HEK293 (cell line): ENCODE measurements at regions not wholly inside any gene's neighbourhood (a gene's known extent, or its start where the extent isn't known, plus 50 kb on each side); places are given as distances from the start of the nearest gene placed in this dataset.
A peak's percentile ranks its signal among the peaks of the same experiment; 100 is the strongest.

ENCODE experiments used
- CTCF ChIA-PET: fragments of 350-600 bp; formaldehyde crosslinking; extraction: SDS; loops from one replicate; lab custom pipeline; 2021; ENCODE audit warnings: antibody characterized with exemption; lab: Yijun Ruan, JAX
- POLR2A ChIA-PET: fragments of 300-600 bp; formaldehyde crosslinking; extraction: SDS; loops from one replicate; lab custom pipeline; 2020; ENCODE audit warnings: antibody characterized with exemption, inconsistent platforms; lab: Yijun Ruan, JAX
- H3K27ac ChIP-seq: fragments of 200-500 bp; sonication (Bioruptor generic); 2 replicates; pipeline ENCODE4 v1.5.1; 2014; ENCODE audit warnings: low read depth, low read length, control low read depth, inconsistent platforms; ENCODE audit errors: extremely low read depth
- H3K36me3 ChIP-seq, 2 experiments: fragments of 200-500 bp in 1 of 2; sonication (Bioruptor generic) in 1 of 2; 1 replicate in 1 of 2; 2 replicates in 1 of 2; pipeline ENCODE4 v1.5.1; 2014 to 2017; ENCODE audit warnings: inconsistent platforms in 2 of 2, low read length in 2 of 2; ENCODE audit not compliant: control insufficient read depth in 2 of 2, insufficient read depth in 1 of 2
- H3K4me1 ChIP-seq: fragments of 200-500 bp; sonication (Bioruptor generic); 2 replicates; pipeline ENCODE4 v1.5.1; 2014; ENCODE audit warnings: mild to moderate bottlenecking, low read length, inconsistent platforms; ENCODE audit not compliant: control insufficient read depth, insufficient read depth
- H3K4me3 ChIP-seq: 2 replicates; pipeline ENCODE4 v1.5.1; 2011; ENCODE audit warnings: low read depth, mild to moderate bottlenecking, control low read depth, low read length, moderate library complexity
- H3K9me3 ChIP-seq: fragments of 200-500 bp; sonication (Bioruptor generic); 2 replicates; pipeline ENCODE4 v1.5.1; 2014; ENCODE audit warnings: low read depth, low read length, inconsistent platforms; ENCODE audit not compliant: control insufficient read depth, insufficient read depth
- HOXD13 ChIP-seq: sonication (generic); formaldehyde crosslinking; IDR thresholded peaks from 2 replicates; pipeline ENCODE4 v1.8.0; 2022; ENCODE audit warnings: missing genetic modification reagents, borderline replicate concordance
- KLF16 ChIP-seq: fragments of 450-650 bp; formaldehyde crosslinking; IDR thresholded peaks from 2 replicates; pipeline ENCODE4 v1.5.1; 2017; ENCODE audit warnings: missing biosample characterization, missing genetic modification characterization
- MZF1 ChIP-seq: fragments of 450-650 bp; formaldehyde crosslinking; IDR thresholded peaks from 2 replicates; pipeline ENCODE4 v1.5.1; 2017; ENCODE audit warnings: missing biosample characterization, missing genetic modification characterization, borderline replicate concordance
- PRDM1 ChIP-seq: fragments of 450-650 bp; formaldehyde crosslinking; IDR thresholded peaks from 2 replicates; pipeline ENCODE4; 2016; ENCODE audit warnings: missing biosample characterization, missing genetic modification characterization
- SCRT2 ChIP-seq: fragments of 450-650 bp; formaldehyde crosslinking; IDR thresholded peaks from 2 replicates; pipeline ENCODE4 v1.5.1; 2016; ENCODE audit warnings: missing biosample characterization, missing genetic modification characterization
- TRIM28 ChIP-seq: IDR thresholded peaks from 2 replicates; pipeline ENCODE4 v1.6.1; 2011; ENCODE audit warnings: low read length, control low read depth, borderline replicate concordance
- ZNF223 ChIP-seq: fragments of 450-650 bp; formaldehyde crosslinking; IDR thresholded peaks from 2 replicates; pipeline ENCODE4 v1.5.1; 2016; ENCODE audit warnings: missing biosample characterization, missing genetic modification characterization
- ZNF24 ChIP-seq: fragments of 450-650 bp; formaldehyde crosslinking; IDR thresholded peaks from 2 replicates; pipeline ENCODE4 v1.5.1; 2016; ENCODE audit warnings: missing biosample characterization, missing genetic modification characterization
- ZNF350 ChIP-seq: fragments of 450-650 bp; formaldehyde crosslinking; IDR thresholded peaks from 2 replicates; pipeline ENCODE4 v1.5.0; 2017; ENCODE audit warnings: missing biosample characterization, mild to moderate bottlenecking, missing genetic modification characterization
- ZNF366 ChIP-seq: fragments of 450-650 bp; formaldehyde crosslinking; conservative IDR thresholded peaks from 2 replicates; pipeline ENCODE4 v1.5.1; 2016; ENCODE audit warnings: missing biosample characterization, missing genetic modification characterization
- ZNF394 ChIP-seq: fragments of 450-650 bp; formaldehyde crosslinking; IDR thresholded peaks from 2 replicates; pipeline ENCODE4 v1.5.1; 2016; ENCODE audit warnings: missing biosample characterization, missing genetic modification characterization, mild to moderate bottlenecking, moderate library complexity, borderline replicate concordance
- ZNF843 ChIP-seq: fragments of 450-650 bp; formaldehyde crosslinking; IDR thresholded peaks from 2 replicates; pipeline ENCODE4 v1.5.1; 2016; ENCODE audit warnings: missing biosample characterization, missing genetic modification characterization
- TF ChIP-seq, protein P1 (sequence below): fragments of 450-650 bp; formaldehyde crosslinking; conservative IDR thresholded peaks from 2 replicates; pipeline ENCODE4 v1.5.1; 2016; ENCODE audit warnings: low read depth, missing biosample characterization, missing genetic modification characterization
- TF ChIP-seq, protein P2 (sequence below): fragments of 450-650 bp; formaldehyde crosslinking; IDR thresholded peaks from 2 replicates; pipeline ENCODE4 v1.5.1; 2016; ENCODE audit warnings: missing biosample characterization, missing genetic modification characterization
- TF ChIP-seq, protein P3 (sequence below): fragments of 450-650 bp; formaldehyde crosslinking; IDR thresholded peaks from 2 replicates; pipeline ENCODE4; 2016; ENCODE audit warnings: missing biosample characterization, missing genetic modification characterization
- TF ChIP-seq, protein P4 (sequence below): fragments of 450-650 bp; formaldehyde crosslinking; IDR thresholded peaks from 2 replicates; pipeline ENCODE4 v1.5.1; 2016; ENCODE audit warnings: missing biosample characterization, missing genetic modification characterization
- TF ChIP-seq, protein P5 (sequence below): fragments of 450-650 bp; formaldehyde crosslinking; IDR thresholded peaks from 2 replicates; pipeline ENCODE4 v1.5.1; 2016; ENCODE audit warnings: missing biosample characterization, missing genetic modification characterization

DNA sequence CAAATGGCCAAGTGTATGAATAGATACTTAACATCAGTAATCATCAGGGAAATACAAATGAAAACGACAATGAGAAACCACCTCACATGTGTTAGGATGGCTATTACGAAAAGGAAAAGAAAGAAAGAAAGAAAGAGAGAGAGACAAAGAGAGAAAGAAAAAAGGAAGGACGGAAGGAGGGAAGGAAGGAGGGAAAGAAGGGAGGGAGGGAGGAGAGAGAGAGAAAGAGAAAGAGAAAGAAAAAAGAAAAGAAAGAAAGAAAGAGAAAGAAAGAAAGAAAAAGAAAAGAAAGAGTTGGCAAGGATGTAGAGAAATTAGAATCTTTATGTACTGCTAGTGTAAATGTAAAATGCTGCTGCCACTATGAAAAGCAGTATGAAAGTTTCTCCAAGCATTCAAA lies 90.7 kb upstream of the DPT start:
- POLR2A ChIA-PET: no interaction called here

DNA sequence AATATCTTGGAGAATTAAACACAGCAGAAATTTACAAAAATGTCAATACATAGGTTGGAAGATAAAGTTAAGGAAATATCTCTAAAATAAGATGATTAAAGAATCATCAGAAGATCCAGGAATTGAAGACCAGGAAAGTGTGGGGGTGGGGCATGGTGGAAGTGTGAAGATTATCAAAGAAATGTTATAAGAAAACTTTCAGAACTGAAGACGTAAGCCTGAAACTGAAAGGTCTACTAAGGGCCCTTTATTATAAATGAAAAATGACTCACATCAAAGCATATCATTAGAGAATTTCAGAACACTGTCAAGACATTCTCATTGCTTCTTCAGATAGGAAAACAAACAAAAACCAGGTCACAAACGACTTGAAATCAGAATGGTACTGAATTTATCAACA lies 92.4 kb upstream of the DPT start:
- H3K27ac ChIP-seq: no peak overlapping the region
- no peaks in the 10 kb centered on the region for H3K4me1 ChIP-seq
- no peaks in the 10 kb centered on the region for H3K36me3 ChIP-seq
- ChIA-PET POLR2A (no interaction called here), CTCF (no interaction called here)
- TF ChIP-seq, protein P1, sequence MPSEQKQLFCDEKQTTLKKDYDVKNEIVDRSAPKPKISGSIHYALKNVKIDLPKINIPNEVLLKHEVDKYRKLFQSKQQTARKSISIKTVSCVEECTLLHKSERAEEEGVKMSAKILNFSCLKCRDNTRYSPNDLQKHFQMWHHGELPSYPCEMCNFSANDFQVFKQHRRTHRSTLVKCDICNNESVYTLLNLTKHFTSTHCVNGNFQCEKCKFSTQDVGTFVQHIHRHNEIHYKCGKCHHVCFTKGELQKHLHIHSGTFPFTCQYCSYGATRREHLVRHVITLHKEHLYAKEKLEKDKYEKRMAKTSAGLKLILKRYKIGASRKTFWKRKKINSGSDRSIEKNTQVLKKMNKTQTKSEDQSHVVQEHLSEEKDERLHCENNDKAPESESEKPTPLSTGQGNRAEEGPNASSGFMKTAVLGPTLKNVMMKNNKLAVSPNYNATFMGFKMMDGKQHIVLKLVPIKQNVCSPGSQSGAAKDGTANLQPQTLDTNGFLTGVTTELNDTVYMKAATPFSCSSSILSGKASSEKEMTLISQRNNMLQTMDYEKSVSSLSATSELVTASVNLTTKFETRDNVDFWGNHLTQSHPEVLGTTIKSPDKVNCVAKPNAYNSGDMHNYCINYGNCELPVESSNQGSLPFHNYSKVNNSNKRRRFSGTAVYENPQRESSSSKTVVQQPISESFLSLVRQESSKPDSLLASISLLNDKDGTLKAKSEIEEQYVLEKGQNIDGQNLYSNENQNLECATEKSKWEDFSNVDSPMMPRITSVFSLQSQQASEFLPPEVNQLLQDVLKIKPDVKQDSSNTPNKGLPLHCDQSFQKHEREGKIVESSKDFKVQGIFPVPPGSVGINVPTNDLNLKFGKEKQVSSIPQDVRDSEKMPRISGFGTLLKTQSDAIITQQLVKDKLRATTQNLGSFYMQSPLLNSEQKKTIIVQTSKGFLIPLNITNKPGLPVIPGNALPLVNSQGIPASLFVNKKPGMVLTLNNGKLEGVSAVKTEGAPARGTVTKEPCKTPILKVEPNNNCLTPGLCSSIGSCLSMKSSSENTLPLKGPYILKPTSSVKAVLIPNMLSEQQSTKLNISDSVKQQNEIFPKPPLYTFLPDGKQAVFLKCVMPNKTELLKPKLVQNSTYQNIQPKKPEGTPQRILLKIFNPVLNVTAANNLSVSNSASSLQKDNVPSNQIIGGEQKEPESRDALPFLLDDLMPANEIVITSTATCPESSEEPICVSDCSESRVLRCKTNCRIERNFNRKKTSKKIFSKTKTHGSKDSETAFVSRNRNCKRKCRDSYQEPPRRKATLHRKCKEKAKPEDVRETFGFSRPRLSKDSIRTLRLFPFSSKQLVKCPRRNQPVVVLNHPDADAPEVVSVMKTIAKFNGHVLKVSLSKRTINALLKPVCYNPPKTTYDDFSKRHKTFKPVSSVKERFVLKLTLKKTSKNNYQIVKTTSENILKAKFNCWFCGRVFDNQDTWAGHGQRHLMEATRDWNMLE (tag by site-specific recombination): no peak
- TF ChIP-seq SCRT2 (tag by site-specific recombination): no peak
- TF ChIP-seq TRIM28: no peak
- no peak for TF ChIP-seq ZNF394 (tag by site-specific recombination)
- TF ChIP-seq, protein P2, sequence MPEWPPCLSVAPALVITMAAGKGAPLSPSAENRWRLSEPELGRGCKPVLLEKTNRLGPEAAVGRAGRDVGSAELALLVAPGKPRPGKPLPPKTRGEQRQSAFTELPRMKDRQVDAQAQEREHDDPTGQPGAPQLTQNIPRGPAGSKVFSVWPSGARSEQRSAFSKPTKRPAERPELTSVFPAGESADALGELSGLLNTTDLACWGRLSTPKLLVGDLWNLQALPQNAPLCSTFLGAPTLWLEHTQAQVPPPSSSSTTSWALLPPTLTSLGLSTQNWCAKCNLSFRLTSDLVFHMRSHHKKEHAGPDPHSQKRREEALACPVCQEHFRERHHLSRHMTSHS (tag by site-specific recombination): no peak
- no peak for TF ChIP-seq ZNF24
- TF ChIP-seq, protein P3, sequence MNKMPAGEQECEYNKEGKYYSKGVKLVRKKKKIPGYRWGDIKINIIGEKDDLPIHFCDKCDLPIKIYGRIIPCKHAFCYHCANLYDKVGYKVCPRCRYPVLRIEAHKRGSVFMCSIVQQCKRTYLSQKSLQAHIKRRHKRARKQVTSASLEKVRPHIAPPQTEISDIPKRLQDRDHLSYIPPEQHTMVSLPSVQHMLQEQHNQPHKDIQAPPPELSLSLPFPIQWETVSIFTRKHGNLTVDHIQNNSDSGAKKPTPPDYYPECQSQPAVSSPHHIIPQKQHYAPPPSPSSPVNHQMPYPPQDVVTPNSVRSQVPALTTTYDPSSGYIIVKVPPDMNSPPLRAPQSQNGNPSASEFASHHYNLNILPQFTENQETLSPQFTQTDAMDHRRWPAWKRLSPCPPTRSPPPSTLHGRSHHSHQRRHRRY (tag by site-specific recombination): no peak
- H3K4me3 ChIP-seq: no peak overlapping the region
- H3K9me3 ChIP-seq: no peaks in the 10 kb centered on the region

More for the DNA sequence above, 90.7 kb upstream of the DPT start:
- no peaks in the 10 kb centered on the region for H3K4me1 ChIP-seq
- H3K4me3 ChIP-seq: no peak overlapping the region
- H3K9me3 ChIP-seq: no peaks in the 10 kb centered on the region
- H3K27ac ChIP-seq: no peak overlapping the region
- CTCF ChIA-PET: interaction anchor here (0.6 kb wide), 1 partner anchor 201 kb away, joined by 3 read pairs; no protein-coding TSS in a partner anchor
- no peaks in the 10 kb centered on the region for H3K36me3 ChIP-seq
- TF ChIP-seq, protein P4, sequence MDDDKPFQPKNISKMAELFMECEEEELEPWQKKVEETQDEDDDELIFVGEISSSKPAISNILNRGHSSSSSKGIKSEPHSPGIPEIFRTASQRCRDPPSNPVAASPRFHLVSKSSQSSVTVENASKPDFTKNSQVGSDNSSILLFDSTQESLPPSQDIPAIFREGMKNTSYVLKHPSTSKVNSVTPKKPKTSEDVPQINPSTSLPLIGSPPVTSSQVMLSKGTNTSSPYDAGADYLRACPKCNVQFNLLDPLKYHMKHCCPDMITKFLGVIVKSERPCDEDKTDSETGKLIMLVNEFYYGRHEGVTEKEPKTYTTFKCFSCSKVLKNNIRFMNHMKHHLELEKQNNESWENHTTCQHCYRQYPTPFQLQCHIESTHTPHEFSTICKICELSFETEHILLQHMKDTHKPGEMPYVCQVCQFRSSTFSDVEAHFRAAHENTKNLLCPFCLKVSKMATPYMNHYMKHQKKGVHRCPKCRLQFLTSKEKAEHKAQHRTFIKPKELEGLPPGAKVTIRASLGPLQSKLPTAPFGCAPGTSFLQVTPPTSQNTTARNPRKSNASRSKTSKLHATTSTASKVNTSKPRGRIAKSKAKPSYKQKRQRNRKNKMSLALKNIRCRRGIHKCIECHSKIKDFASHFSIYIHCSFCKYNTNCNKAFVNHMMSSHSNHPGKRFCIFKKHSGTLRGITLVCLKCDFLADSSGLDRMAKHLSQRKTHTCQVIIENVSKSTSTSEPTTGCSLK (tag by site-specific recombination): no peak
- no peak for TF ChIP-seq KLF16 (tag by site-specific recombination)
- peak; percentile 49; the same call in 1 of the 2 replicates for TF ChIP-seq PRDM1 (tag by site-specific recombination)
- no peak for TF ChIP-seq MZF1 (tag by site-specific recombination)
- TF ChIP-seq ZNF366 (tag by site-specific recombination): peak; percentile 61

DNA sequence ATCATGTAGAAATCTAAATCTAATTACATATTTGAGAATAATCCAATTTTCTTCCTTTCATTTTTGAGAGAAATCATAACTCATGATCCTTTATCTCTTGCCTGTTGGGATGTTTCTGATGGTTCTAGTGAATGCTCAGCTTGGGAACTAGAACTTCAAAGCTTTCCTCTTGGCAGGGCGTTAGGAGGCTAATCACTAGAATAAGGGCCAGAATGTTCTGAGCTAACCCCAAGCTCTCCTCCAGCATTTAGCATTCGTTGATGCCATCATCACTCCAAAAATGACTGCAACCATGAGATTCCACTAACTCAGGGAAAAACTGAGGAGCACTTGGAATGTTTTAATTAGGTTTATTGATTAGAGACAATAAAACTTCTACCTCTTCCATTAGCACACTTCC lies 93.9 kb upstream of the DPT start:
- Histone ChIP-seq H3K27ac (no peak overlapping the region), H3K4me3 (no peak overlapping the region), H3K4me1 (no peaks in the 10 kb centered on the region), H3K9me3 (no peaks in the 10 kb centered on the region), H3K36me3 (no peaks in the 10 kb centered on the region)
- POLR2A ChIA-PET: no interaction called here
- CTCF ChIA-PET: no interaction called here
- no peak for TF ChIP-seq HOXD13 (CRISPR knock-in tag)
- no peak for TF ChIP-seq MZF1 (tag by site-specific recombination)
- no peak for TF ChIP-seq ZNF223 (tag by site-specific recombination)
- no peak for TF ChIP-seq ZNF350 (tag by site-specific recombination)
- TF ChIP-seq, protein P5, sequence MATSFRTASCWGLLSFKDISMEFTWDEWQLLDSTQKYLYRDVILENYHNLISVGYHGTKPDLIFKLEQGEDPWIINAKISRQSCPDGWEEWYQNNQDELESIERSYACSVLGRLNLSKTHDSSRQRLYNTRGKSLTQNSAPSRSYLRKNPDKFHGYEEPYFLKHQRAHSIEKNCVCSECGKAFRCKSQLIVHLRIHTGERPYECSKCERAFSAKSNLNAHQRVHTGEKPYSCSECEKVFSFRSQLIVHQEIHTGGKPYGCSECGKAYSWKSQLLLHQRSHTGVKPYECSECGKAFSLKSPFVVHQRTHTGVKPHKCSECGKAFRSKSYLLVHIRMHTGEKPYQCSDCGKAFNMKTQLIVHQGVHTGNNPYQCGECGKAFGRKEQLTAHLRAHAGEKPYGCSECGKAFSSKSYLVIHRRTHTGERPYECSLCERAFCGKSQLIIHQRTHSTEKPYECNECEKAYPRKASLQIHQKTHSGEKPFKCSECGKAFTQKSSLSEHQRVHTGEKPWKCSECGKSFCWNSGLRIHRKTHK: no peak
- TF ChIP-seq, protein P4 (tag by site-specific recombination): no peak
- TF ChIP-seq ZNF843 (tag by site-specific recombination): no peak
